Fibroblast of skin of right biceps (primary cell): ENCODE measurements at regions not wholly inside any gene's neighbourhood (a gene's known extent, or its start where the extent isn't known, plus 50 kb on each side); places are given as distances from the start of the nearest gene placed in this dataset.
"Not testable (repeated sequence)": the region's sequence is repeated elsewhere in the genome, so short reads cannot be mapped to it uniquely, and the experiment has no call there.

Experiments
- DNase-seq: peaks from one replicate; pipeline ENCODE4 v3.0.0-alpha.2; 2013

- DNase-seq: no peak
Measured at GRCh38 chr5:89055015-89055694, 172.2 kb upstream of the MEF2C start.

DNA sequence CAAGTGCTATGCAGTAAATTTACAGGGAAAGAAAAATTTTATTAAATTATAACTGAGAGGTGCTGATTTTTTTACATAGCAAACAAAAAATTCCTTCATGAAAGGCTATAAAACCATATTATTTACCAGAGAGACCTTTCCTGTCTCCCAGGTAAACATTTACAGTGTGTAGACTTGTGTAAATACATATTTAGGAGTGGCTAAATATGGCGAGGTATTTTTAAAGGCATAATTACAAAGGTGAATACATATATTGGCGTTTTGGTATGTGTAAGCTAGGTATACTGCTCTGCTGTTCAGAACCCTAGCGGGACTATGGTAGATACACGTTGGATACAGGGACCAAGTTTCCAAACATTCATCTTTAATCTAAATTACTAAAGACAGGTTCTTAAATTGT lies 170.6 kb upstream of the MEF2C start:
- DNase-seq: no peak

DNA sequence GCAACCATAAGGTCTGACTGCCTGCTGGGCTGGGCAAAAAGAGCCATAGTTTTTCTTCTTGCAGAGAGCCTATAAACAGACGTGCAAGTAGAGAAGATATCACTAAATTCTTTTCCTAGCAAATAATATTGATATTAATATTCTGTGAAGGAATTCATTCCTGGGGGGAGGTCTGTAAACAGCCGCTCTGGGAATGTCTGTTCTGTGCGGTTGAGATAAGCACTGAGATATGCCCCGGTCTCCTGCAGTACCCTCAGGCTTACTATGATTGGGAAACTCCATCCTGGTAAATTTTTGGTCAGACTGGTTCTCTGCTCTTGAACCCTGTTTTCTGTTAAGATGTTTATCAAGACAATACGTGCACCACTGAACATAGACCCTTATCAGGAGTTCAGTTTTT lies 167.1 kb upstream of the MEF2C start:
- not testable (repeated sequence) for DNase-seq

DNA sequence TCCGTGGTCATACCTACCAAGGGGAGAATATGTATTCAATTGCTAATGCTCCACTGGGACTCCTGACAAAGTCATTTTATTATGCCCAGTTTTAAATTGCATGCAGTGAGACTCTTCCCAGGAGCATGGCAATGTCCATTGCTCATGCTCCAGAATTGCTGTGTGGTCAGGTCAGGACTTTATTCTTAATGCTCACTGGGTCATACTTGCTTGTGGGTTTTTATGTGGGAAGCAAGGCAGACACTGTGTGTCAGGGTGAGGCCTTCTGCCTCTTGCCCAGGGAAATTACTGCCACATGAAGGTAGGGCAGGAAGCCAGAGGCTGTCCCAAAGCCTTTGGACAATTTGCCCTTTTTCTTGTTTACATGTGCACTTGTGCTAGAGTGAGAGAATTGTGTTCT lies 164.6 kb upstream of the MEF2C start:
- DNase-seq: peak; percentile 22

DNA sequence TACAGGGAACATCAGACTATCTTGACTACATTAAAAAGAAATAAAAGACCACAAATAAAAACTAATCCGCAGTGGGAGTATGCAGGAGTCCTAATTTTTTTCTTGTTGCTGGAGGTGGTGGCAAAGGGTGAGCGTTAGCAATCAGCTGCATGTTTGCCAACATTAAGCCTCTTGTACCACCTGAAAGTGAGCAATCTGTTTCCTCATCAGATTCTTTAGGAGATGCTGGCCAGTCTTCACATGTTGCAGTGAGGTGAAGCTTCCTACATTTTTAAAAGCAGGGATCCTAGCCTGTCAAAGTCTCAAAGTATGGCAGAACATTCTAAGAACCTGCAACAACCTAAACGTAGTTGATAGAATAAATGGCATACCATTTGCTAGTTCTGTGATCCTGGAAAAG lies 162.2 kb upstream of the MEF2C start:
- DNase-seq: no peak

GRCh38 chr5:89044674-89045200 lies 161.8 kb upstream of the MEF2C start:
- no peak for DNase-seq

- peak; percentile 48 for DNase-seq
Measured at GRCh38 chr5:89043676-89044075, 160.7 kb upstream of the MEF2C start.

GRCh38 chr5:89042746-89043145 lies 159.8 kb upstream of the MEF2C start:
- no peak for DNase-seq

GRCh38 chr5:89041976-89042375 lies 159.0 kb upstream of the MEF2C start:
- no peak for DNase-seq

DNA sequence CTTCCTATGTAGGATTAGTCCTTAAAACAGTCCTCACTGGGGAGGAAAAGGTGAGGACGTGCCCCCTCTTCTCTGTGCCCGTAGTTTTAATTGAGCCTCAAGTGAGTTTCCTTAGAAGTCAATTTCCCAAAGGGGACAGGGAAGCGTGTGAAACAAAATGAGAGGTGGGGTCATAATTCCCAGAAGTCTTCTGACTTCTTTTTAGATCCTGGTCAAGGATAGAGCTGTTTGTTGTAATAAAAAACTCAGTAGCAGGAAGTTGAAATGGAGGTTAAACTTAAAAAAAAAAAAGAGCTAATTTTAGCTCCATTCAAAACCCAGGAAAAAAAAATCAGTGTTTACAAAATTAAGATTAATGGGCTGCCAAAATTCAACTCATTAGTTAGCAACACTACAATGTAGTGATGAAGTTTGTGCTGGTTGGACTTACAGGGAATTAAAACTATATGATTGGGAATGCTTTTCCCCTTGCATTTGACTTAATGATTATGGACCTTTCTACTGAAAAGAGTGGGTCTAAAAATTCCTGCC lies 158.3 kb upstream of the MEF2C start:
- DNase-seq: no peak

GRCh38 chr5:89036704-89037489 lies 153.9 kb upstream of the MEF2C start:
- DNase-seq: peak; percentile 69

DNA sequence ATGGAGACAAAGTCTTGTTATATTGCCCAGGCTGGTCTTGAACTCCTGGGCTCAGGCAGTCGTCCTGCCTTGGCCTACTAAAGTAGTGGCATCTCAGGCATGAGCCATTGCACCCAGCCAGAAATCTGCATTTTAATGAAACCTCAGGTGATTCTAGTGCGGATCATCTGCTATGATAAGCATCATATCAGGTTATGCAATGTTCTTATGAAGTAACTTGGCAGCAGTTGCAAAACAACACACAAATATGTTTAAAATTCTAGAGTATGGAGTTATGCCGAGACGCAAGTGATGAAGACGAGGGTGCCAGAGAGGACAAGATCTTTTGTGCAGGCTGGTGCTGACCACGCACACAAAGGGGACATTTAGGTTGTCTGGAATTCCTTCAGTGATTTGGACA lies 153.2 kb upstream of the MEF2C start:
- no peak for DNase-seq

- DNase-seq: no peak
Measured at GRCh38 chr5:89034588-89034987, 151.6 kb upstream of the MEF2C start.

DNA sequence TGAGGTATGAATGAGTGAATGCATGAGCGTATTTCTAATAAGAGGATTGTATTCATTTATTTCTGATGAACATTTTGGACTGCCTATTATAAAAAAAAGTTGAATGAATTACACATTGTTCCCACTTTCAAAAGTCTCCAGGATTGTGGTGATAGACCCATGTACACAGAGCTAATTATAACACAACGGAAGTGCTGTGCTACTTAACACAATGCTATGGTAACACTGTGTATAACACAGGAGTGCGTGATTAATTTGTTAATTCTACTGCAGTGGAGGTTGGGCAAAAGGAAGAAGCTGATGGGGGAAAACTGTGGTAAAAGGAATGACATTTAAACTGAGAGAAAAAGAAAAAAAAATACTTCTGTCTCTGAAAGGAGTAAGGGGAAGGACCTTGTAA lies 147.8 kb upstream of the MEF2C start:
- DNase-seq: no peak

DNA sequence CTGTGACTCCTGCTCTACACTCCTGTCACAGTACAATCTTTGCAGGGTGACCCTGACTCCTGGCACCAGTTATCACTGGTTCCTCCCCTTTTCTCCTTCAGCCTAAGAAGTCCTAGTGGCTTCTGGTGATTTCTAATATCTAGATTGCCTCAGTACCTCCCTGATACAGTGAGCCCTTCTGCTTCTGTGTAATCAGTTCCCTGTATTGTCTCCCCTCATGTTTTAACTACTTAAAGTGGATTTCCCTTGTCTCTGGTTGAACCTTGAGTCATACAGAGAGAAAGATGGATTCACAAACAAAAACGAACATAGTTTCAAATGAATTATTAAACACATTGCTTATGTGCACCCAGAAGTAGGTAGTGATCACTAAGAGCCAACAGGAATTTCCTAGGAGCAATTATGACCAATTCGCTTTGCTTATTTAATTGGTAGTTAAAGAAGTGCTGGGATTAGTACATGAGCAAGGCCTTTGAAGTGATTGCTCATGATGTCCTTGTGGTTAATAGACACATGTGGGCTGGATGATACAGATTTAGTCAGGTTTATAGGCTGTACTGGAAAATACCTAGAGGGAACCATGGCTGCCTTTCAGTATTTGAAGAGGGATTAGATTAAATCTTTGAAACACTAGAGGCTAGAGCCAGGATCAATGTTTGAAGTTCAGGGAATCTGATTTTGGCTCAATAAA lies 145.8 kb upstream of the MEF2C start:
- DNase-seq: peak; percentile 60

DNA sequence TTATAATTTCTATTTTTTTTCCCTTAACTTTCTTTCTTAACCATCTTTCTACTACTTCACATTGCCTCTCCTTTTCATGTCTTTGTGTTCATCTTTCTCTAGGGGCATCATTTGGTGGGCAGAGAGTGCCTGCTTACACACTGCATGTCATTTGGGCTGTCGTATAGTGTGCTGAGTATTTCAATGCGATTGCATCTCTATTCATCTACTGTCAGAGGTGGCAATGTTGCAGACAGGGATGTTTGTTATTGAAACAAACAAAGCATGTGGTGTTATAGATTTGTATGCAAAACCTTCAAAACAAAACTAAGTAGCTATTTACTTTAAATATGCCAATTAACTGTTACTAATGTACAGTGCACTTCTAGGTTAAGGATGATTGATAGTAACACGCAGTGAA lies 141.1 kb upstream of the MEF2C start:
- DNase-seq: no peak

DNA sequence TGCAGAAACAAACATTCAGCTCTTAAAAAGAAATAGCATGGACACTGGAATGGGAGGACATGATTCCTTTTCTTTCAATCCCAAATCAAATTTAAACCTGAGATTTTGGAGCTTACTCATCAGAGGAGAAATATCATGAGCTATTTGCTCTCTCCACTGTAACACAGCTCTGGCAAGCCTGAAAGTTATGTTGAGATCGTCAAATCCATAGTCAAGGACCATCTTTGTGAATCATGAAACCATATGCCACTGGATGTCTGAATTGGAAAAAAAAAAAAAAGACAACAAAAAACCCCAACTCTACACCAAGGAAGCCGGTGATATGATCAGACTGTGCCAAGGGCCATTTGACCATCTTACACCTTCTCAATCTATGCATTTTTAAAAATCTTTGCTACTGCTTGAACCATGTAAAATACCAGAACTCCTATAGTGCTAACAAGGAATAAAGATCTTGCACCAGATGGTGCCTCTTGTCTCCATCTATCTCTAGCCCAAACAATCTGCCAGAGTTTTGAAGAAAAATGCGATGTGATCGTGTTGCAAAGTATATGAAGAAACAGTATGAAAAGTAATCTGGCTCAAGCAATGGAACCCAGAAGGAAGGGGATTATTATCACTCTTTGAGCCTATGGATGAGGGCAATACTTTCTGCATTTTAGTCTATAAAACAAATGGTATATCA lies 138.1 kb upstream of the MEF2C start:
- DNase-seq: no peak

DNA sequence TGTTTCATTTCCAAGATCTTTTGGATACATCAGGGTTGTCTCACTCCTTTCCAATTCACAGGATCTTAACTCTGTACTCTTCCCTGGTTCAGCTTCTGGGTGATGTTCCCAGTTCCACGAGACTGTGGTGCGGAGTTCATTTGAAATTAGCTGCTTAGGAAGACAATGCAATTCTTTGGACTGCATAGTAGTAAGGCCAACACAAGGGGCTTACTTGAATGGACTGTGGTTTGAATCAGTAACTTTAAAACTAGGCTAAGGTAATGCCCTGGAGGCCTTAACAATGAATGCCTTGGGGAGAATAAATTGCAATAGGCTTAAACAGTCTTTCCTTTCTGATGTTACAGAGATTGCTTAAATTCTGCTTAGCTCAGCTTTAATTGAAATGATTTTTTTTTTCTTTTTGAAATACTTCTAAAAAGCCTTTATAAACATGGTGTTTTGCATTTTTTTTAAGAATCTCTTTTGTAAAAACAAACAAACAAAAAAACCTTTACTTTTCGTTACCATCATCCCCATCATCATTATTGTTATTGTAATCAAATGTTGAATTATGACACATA lies 133.8 kb upstream of the MEF2C start:
- no peak for DNase-seq

DNA sequence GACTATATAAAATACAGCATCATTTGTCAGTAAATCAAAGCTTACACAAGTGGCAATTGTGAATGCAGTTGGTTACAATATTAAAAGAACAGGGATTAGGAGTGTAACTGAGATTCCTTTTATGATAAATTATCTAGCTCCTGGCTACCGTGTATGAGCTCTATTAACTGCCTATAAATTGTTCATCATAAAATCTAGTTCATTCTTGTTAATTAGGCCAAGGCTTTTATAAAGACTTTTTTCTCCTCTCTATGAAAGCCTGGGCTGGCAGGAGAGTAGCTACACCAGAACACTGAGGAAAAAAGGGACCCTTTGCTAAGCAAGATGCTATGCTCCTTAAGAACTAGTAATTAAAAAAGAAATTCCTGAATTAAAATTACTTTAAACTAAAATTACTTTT lies 132.4 kb upstream of the MEF2C start:
- DNase-seq: no peak

DNA sequence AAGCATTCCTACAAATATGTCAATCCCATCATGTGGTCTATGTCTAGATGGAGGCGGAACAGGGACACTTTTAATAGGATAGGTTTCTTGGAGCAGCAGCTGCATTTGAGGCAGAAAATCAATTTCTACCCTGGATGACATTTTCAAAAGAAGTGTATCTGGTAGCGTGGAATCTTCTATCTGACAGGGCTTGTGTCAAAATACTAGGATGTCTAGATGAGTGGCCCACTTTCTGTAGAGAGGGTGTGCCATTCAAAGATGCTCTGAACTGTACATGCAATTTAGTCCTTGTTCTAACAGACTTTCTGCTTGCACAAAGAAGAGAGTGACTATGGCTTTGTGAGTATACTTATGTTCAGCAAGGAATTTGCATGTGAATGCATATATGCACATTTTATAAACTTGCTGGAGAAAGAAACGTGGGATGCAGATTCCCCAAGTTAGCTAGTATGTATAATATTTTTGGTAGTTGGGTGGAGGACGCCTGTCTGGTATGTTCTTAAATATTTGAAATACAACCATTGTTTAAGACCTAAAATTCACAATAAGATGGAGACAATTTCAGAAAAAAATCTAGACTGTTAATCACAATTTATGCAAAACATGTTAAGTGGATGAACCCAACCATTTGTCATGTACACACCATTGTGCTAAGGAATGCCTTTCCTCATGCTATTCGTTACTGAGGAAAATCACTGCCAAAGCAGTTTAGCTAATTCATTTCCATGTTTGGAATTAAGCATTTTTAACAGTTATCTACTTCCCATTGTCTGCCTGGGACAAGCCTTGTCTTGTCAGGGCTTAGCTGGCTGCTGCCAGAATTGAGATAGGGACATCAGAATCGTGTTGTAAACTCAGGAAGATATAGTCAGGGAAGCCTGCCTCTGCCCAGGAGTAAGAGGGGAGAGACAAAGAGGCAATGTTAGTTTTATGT lies 129.1 kb upstream of the MEF2C start:
- DNase-seq: peak; percentile 28

DNA sequence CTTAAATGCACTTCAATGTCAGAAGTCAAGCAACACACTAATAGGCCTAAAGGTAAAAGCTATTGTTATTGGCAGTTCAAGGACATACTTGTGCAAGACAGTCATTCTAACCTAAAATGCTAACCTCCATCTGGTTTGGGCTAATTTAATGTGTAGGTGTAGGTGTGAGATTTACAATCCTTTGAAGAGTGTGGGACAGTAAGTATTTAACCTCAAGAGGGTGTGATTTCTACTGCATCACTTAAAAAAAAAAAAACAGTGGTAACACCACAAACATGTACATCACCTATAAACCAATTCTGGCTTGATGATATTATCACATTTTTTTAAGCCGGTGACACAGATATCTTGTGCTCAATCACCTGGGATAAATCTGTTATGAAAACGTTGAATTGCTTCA lies 127.5 kb upstream of the MEF2C start:
- DNase-seq: no peak
